GM06990 (cell line): ENCODE measurements at regions not wholly inside any gene's neighbourhood (a gene's known extent, or its start where the extent isn't known, plus 50 kb on each side); places are given as distances from the start of the nearest gene placed in this dataset.

ENCODE experiments used
- DNase-seq: peaks from one replicate; pipeline ENCODE4 v3.0.0-alpha.2; 2011; ENCODE audit not compliant: insufficient read length; ENCODE audit errors: extremely low read depth
- H3K27me3 ChIP-seq: replicated peaks from 2 replicates; pipeline ENCODE4 v1.6.0; 2011; ENCODE audit warnings: low read length; ENCODE audit not compliant: control insufficient read depth, insufficient read depth
- H3K36me3 ChIP-seq: 2 replicates; pipeline ENCODE4 v1.5.1; 2011; ENCODE audit warnings: low read length; ENCODE audit not compliant: control insufficient read depth, insufficient read depth
- H3K4me3 ChIP-seq: replicated peaks from 2 replicates; pipeline ENCODE4 v1.5.1; 2011; ENCODE audit warnings: low read depth, mild to moderate bottlenecking, control low read depth, low read length
- TF ChIP-seq, protein P1 (sequence below): IDR thresholded peaks from 2 replicates; pipeline ENCODE4 v1.5.1; 2011; ENCODE audit warnings: low read length, control low read depth, mild to moderate bottlenecking, inconsistent platforms; ENCODE audit not compliant: insufficient read depth, poor library complexity, severe bottlenecking

DNA sequence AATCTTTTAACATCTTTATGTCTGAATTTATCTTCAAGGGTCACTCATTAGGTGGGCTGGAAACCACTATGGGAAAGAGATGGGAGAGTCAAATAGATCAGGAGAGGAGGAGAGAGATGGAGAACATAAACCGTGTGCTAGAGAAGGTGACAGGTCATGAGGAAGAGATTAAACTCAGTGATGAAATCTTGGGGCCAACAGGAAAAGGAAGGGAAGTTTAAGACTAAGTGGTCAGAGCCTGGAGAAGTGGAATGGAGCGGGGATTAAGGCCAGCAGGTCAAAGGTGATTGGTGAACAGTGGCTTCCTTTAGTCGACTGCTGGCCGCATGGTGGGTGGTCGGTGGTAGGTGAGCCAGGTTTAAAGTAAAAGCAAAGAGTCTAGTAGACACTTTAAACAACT is 169.3 kb upstream of the IVNS1ABP start:
- DNase-seq, result no peak
- TF ChIP-seq, protein P1, sequence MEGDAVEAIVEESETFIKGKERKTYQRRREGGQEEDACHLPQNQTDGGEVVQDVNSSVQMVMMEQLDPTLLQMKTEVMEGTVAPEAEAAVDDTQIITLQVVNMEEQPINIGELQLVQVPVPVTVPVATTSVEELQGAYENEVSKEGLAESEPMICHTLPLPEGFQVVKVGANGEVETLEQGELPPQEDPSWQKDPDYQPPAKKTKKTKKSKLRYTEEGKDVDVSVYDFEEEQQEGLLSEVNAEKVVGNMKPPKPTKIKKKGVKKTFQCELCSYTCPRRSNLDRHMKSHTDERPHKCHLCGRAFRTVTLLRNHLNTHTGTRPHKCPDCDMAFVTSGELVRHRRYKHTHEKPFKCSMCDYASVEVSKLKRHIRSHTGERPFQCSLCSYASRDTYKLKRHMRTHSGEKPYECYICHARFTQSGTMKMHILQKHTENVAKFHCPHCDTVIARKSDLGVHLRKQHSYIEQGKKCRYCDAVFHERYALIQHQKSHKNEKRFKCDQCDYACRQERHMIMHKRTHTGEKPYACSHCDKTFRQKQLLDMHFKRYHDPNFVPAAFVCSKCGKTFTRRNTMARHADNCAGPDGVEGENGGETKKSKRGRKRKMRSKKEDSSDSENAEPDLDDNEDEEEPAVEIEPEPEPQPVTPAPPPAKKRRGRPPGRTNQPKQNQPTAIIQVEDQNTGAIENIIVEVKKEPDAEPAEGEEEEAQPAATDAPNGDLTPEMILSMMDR, result no peak
- no peaks in the 10 kb centered on the region for H3K27me3 ChIP-seq
- no peak overlapping the region for H3K4me3 ChIP-seq
- no peaks in the 10 kb centered on the region for H3K36me3 ChIP-seq

DNA sequence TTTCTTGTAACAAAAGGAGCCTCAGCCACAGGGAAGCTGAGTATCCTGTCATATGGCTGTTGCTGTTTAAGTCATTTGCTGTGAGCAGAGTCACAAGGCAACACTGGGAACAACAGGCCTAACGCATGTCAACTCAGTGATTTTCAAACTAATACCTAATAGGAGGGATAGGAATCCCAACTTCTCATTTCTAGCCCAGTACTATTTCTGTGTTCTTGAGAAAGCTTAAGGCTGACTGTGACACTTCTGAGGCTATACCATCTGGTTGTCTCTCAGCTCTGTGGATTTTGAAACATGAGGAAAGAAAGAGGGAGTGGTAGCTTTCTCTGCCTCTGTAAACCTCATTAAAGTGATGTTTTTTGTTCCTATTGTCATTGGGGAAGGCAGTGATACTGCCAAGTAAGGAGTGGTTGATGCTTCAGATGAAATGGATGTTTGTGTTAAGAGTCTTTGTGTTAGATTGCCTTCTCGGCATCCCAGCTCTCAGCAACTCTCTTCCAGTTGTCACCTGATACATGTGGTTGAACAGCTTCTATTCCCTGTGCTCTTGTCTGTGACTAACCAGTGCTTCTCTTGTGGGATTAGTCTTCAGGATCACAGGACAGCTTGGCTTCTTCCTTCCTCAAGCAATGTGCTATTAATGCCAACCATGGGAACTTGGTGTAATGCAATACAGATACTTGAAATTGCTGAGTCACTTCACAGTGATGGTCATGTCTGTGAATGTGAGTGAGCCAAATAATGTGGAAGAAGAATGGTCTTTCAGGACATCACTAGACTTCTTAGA is 166.8 kb upstream of the IVNS1ABP start:
- TF ChIP-seq, protein P1, result no peak
- Histone ChIP-seq H3K27me3 (no peaks in the 10 kb centered on the region), H3K4me3 (no peak overlapping the region), H3K36me3 (no peaks in the 10 kb centered on the region)
- DNase-seq, result no peak

DNA sequence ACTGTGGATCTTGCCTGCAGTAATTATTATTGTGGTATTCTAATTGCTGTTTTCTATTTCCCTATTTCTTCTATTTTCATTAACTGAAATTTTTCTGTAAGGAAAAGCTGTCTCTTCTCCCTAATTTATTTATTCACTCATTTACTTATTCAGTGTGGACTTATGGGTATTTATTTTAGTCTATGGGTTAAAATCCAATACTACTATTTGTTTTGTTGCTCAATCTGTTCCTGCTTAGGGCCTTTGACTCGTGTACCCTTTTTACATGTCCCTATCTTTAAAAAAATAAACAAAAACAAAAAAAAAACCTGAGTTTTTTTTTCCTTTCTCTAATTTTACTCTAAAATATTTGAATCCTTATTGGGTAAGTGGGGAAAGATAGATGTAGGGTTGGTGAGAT is 166.2 kb upstream of the IVNS1ABP start:
- no peaks in the 10 kb centered on the region for H3K27me3 ChIP-seq
- no peak overlapping the region for H3K4me3 ChIP-seq
- no peak for DNase-seq
- TF ChIP-seq, protein P1, result no peak
- H3K36me3 ChIP-seq, result no peaks in the 10 kb centered on the region

DNA sequence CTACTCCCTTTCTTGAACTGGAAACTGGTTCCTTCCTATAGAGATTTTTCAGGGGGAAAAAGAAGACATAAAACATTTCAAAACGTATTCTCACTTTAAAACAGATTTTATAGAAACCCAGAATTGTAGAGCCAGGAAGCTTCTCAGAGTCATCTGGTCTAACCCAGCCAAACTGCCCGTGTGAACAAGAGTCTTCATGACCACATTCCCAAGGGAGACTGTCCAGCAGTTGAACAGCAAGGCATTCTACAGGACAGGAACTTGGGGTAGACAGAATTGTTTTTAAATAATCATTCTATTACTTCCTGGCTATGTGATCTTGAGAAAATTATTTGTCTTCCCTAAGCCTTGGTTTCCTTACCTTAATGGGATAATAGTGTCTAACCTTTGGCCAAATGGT is 163.5 kb upstream of the IVNS1ABP start:
- Histone ChIP-seq H3K4me3 (no peak overlapping the region), H3K27me3 (no peaks in the 10 kb centered on the region), H3K36me3 (no peaks in the 10 kb centered on the region)
- no peak for DNase-seq
- TF ChIP-seq, protein P1, result no peak

DNA sequence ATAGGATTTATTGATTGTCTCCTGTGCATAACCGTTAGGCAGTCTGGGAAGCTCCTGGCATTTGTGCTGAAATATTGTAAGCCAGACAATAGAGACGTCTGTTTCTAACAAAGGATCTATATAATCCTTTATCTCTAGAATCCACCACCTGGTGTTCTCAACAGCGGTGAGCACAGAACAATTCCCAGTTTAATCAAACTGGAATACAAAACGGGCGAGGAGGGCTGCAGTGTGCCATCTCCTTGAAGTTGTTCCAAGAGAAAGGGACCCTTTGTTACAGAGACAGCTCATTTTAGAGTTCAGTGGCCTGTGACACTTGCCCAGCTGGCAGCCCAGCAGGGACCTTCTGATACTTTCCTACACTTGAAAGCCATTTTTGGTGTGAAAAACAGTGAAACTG is 162.8 kb upstream of the IVNS1ABP start:
- TF ChIP-seq, protein P1, result no peak
- DNase-seq, result no peak
- Histone ChIP-seq H3K4me3 (no peak overlapping the region), H3K36me3 (no peaks in the 10 kb centered on the region), H3K27me3 (no peaks in the 10 kb centered on the region)
